ENCODE measurements at regions not wholly inside any gene's neighbourhood (a gene's known extent, or its start where the extent isn't known, plus 50 kb on each side); places are given as distances from the start of the nearest gene placed in this dataset.

DNA sequence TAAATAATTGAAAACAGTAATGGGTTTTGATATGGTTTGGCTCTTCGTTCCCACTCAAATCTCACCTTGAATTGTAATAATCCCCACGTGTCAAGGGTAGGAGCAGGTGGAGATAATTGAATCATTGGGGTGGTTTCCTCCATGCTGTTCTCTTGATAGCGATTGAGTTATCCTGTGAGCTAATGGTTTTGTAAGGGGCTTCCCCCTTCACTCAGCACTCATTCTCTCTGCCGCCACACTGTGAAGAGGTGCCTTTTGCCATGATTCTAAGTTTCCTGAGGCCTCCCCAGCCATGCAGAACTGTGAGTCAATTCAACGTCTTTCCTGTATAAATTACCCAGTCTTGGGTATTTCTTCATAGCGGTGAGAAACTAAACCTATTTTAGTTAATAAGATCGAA is 551.7 kb upstream of the POT1 start:
- no peaks in the 10 kb centered on the region for H3K9me3 ChIP-seq (ENCODE audit: control insufficient read depth in 1 of 2, insufficient read depth in 1 of 2, low read length in 2 of 2)
- Mint-ChIP-seq H3K27ac (no peak overlapping the region), H3K4me3 (no peak overlapping the region), H3K4me1 (ENCODE audit: low read depth) (no peaks in the 10 kb centered on the region), H3K36me3 (ENCODE audit: low read depth) (no peaks in the 10 kb centered on the region), H3K9me3 (peaks cover 4% of the 10 kb centered on the region), H3K27me3 (no peaks in the 10 kb centered on the region)
- H3K36me3 ChIP-seq (ENCODE audit: insufficient read depth, low read length) = no peaks in the 10 kb centered on the region
- no peak overlapping the region for H3K27ac ChIP-seq (ENCODE audit: low read depth in 1 of 2, low read length in 2 of 2)
- CTCF ChIA-PET = no interaction called here
- intact Hi-C loops (cut with DNase I, micrococcal nuclease) = no loop called here
- H3K27me3 ChIP-seq (ENCODE audit: control insufficient read depth in 1 of 2, insufficient read depth in 2 of 2, low read length in 2 of 2) = no peaks in the 10 kb centered on the region
- TF ChIP-seq, protein P1, sequence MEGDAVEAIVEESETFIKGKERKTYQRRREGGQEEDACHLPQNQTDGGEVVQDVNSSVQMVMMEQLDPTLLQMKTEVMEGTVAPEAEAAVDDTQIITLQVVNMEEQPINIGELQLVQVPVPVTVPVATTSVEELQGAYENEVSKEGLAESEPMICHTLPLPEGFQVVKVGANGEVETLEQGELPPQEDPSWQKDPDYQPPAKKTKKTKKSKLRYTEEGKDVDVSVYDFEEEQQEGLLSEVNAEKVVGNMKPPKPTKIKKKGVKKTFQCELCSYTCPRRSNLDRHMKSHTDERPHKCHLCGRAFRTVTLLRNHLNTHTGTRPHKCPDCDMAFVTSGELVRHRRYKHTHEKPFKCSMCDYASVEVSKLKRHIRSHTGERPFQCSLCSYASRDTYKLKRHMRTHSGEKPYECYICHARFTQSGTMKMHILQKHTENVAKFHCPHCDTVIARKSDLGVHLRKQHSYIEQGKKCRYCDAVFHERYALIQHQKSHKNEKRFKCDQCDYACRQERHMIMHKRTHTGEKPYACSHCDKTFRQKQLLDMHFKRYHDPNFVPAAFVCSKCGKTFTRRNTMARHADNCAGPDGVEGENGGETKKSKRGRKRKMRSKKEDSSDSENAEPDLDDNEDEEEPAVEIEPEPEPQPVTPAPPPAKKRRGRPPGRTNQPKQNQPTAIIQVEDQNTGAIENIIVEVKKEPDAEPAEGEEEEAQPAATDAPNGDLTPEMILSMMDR (IDR thresholded peaks at IDR 0.05) = no peak
- POLR2A ChIA-PET = no interaction called here
- H3K4me1 ChIP-seq (ENCODE audit: insufficient read depth, low read length) = no peaks in the 10 kb centered on the region
- no peak for ATAC-seq (ENCODE audit: poor library complexity)
- no peak for DNase-seq
- no peak overlapping the region for H3K4me3 ChIP-seq (ENCODE audit: low read length)

DNA sequence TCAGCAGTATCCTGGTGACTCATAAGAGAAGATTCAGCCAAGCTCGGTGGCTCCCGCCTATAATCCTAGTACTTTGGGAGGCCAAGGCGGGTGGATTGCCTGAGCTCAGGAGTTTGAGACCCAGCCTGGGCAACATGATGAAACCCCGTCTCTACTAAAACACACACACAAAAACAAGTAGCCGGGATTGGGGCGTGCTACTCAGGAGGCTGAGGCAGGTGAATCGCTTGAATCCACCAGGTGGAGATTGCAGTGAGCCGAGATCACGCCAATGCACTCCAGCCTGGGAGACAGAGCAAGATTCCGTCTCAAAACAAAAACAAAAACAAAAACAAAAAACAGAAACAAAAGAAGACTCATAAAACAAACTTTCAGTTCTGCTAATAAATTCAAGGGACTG is 551.1 kb upstream of the POT1 start:
- no peak for ATAC-seq (ENCODE audit: poor library complexity)
- H3K27ac ChIP-seq (ENCODE audit: low read depth in 1 of 2, low read length in 2 of 2) = no peak overlapping the region
- H3K4me1 ChIP-seq (ENCODE audit: insufficient read depth, low read length) = no peaks in the 10 kb centered on the region
- Mint-ChIP-seq H3K27ac (no peak overlapping the region), H3K4me3 (no peak overlapping the region), H3K36me3 (ENCODE audit: low read depth) (no peaks in the 10 kb centered on the region), H3K27me3 (no peaks in the 10 kb centered on the region), H3K4me1 (ENCODE audit: low read depth) (no peaks in the 10 kb centered on the region), H3K9me3 (peaks cover 4% of the 10 kb centered on the region)
- H3K4me3 ChIP-seq (ENCODE audit: low read length) = no peak overlapping the region
- intact Hi-C loops (cut with DNase I, micrococcal nuclease) = no loop called here
- ChIA-PET POLR2A (no interaction called here), CTCF (no interaction called here)
- TF ChIP-seq, protein P1 (IDR thresholded peaks at IDR 0.05) = no peak
- no peaks in the 10 kb centered on the region for H3K36me3 ChIP-seq (ENCODE audit: insufficient read depth, low read length)
- DNase-seq = no peak
- no peaks in the 10 kb centered on the region for H3K9me3 ChIP-seq (ENCODE audit: control insufficient read depth in 1 of 2, insufficient read depth in 1 of 2, low read length in 2 of 2)
- no peaks in the 10 kb centered on the region for H3K27me3 ChIP-seq (ENCODE audit: control insufficient read depth in 1 of 2, insufficient read depth in 2 of 2, low read length in 2 of 2)

DNA sequence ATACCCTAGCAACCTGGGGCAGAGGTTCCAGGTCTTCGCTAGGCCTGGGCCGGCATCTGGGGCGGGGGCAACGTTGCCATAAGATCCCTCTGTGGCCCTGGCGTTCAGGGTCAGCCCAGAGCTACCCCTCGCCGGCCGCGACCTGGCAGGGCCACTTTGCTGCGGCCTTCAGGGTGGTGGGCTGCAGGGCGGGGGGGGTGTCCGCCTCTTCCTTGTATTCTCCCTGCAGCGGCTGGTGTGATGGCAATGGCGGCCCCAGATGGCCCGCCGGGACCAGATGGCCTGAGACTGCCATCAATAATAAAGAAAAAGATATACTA is 539.2 kb upstream of the POT1 start:
- H3K27me3 Mint-ChIP-seq = no peaks in the 10 kb centered on the region
- TF ChIP-seq, protein P1 (IDR thresholded peaks at IDR 0.05) = no peak
- no peak overlapping the region for H3K27ac ChIP-seq (ENCODE audit: low read depth in 1 of 2, low read length in 2 of 2)
- no peak overlapping the region for H3K4me3 Mint-ChIP-seq
- H3K9me3 ChIP-seq (ENCODE audit: control insufficient read depth in 1 of 2, insufficient read depth in 1 of 2, low read length in 2 of 2) = peaks cover 0 to 17% of the 10 kb centered on the region in 2 experiments
- ChIA-PET POLR2A (no interaction called here), CTCF (no interaction called here)
- H3K36me3 Mint-ChIP-seq (ENCODE audit: low read depth) = no peaks in the 10 kb centered on the region
- H3K36me3 ChIP-seq (ENCODE audit: insufficient read depth, low read length) = no peaks in the 10 kb centered on the region
- ATAC-seq (ENCODE audit: poor library complexity) (no peak), DNase-seq (no peak)
- no peak overlapping the region for H3K4me3 ChIP-seq (ENCODE audit: low read length)
- intact Hi-C loops (cut with DNase I, micrococcal nuclease) = no loop called here
- H3K9me3 Mint-ChIP-seq = peaks cover 3% of the 10 kb centered on the region
- H3K27ac Mint-ChIP-seq = no peak overlapping the region
- H3K4me1 ChIP-seq (ENCODE audit: insufficient read depth, low read length) = no peaks in the 10 kb centered on the region
- H3K4me1 Mint-ChIP-seq (ENCODE audit: low read depth) = no peaks in the 10 kb centered on the region
- H3K27me3 ChIP-seq (ENCODE audit: control insufficient read depth in 1 of 2, insufficient read depth in 2 of 2, low read length in 2 of 2) = no peaks in the 10 kb centered on the region

Data from CD4-positive, alpha-beta T cell (primary cell).